Stimulated activated effector memory CD8-positive, alpha-beta T cell treated with anti-CD3 and anti-CD28 coated beads, Interleukin-12 subunit alpha, Interleukin-12 subunit beta, amount 100 ng/mL, for 72 hours (primary cell): ENCODE measurements at regions not wholly inside any gene's neighbourhood (a gene's known extent, or its start where the extent isn't known, plus 50 kb on each side); places are given as distances from the start of the nearest gene placed in this dataset.
A peak's percentile ranks its signal among the peaks of the same experiment; 100 is the strongest.

Experiments used
- ATAC-seq: fragments of 150-1000 bp; cut with Tn5 transposase; 2 replicates; pipeline ENCODE4 v1.10.0; 2021
- DNase-seq, 2 donors: peaks; one replicate each; pipeline ENCODE4 v3.0.0; 2021 to 2022; ENCODE audit warnings: low spot score in 2 of 2
- H3K27ac Mint-ChIP-seq: one replicate; pipeline ENCODE4 v1.8.0; 2022; ENCODE audit warnings: mild to moderate bottlenecking, mixed read lengths
- H3K36me3 Mint-ChIP-seq: one replicate; pipeline ENCODE4 v1.8.0; 2022; ENCODE audit warnings: mild to moderate bottlenecking, mixed read lengths
- H3K4me1 Mint-ChIP-seq: one replicate; pipeline ENCODE4 v1.8.0; 2022; ENCODE audit warnings: mixed read lengths
- H3K4me3 Mint-ChIP-seq: one replicate; pipeline ENCODE4 v1.8.0; 2022; ENCODE audit warnings: mild to moderate bottlenecking, mixed read lengths
- H3K9me3 Mint-ChIP-seq: one replicate; pipeline ENCODE4 v1.8.0; 2022; ENCODE audit warnings: mixed read lengths

DNA sequence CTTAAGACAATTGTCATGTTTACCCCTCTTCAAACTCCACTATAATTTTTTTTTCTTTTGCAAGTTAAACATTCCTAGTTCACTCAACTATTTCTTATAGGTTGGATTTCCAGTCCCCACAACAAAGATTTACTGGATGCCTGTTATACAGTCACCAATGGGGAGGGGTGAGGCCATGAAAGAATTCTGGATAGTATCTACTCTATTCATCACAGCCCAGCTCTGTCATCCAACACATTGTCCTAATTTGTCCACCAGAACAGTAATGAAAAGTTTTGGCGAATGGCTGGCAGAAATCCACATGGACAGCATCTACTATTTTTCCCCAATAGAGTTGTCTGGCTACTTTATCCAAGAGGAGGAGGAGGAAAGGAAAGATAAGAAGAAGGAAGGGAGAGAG, 192.7 kb upstream of the S100G start:
- no peak overlapping the region for H3K4me3 Mint-ChIP-seq
- H3K36me3 Mint-ChIP-seq = no peaks in the 10 kb centered on the region
- no peaks in the 10 kb centered on the region for H3K9me3 Mint-ChIP-seq
- no peaks in the 10 kb centered on the region for H3K4me1 Mint-ChIP-seq
- ATAC-seq = no peak
- no peak overlapping the region for H3K27ac Mint-ChIP-seq
- no peak for DNase-seq

DNA sequence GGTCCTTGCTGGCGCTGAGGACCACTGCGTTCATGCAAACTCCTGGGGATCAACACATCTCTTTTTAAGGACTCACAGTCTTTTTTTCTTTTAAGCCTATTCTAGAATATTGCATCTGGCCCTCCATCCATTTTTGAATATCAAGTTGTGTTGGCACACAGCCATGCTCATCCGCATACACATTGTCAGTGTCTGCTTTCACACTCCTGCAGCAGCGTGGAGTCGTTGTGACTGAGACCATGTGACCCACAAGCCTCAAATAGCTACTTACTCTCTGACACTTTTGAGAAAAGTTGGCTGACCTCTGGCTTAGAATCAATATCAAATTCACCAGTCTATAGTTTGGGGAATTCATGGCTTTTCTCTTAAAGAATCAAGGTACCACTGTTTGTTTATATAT, 191.8 kb upstream of the S100G start:
- H3K9me3 Mint-ChIP-seq = no peaks in the 10 kb centered on the region
- H3K27ac Mint-ChIP-seq = no peak overlapping the region
- no peaks in the 10 kb centered on the region for H3K4me1 Mint-ChIP-seq
- DNase-seq (no peak), ATAC-seq (no peak)
- no peak overlapping the region for H3K4me3 Mint-ChIP-seq
- H3K36me3 Mint-ChIP-seq = no peaks in the 10 kb centered on the region

DNA sequence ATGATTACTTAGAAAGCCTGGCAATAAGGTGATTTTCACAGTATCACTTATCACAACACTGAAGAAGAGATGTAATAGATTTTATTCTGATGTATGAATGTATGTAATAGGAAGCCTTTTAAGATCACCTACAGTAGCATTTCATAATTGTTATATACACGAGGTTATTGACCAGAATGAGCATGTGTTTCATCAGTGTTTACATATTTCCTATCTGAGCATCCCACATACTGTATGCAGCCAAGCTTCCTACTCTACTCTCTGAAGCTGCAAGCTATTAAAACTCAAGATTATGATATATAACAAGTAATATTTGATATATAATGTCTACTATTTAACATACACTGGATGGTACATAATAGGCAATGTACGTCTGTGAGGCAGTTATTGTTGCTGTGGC, 190.9 kb upstream of the S100G start:
- Mint-ChIP-seq H3K36me3 (no peaks in the 10 kb centered on the region), H3K4me1 (no peaks in the 10 kb centered on the region), H3K27ac (no peak overlapping the region), H3K9me3 (no peaks in the 10 kb centered on the region), H3K4me3 (no peak overlapping the region)
- DNase-seq (no peak), ATAC-seq (no peak)

DNA sequence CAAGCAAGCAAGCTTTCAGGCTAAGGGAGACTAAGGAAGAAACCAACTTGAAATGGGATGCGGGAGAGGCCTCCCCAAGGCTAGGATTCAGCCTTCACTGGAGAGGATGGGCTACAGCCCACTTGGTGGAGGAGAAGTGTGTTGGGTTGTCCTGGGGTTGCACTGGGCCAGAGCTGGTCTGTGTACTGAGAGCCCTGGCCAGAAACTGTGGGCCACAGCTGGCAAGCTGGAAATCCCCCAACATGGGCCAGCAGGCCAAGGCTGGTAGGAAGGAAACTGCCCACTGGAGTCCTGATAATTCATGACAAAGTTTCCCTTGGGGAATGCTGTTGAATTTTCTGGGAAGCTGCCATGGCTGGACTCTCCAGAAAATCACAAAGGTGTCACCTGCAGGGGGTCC, 188.0 kb upstream of the S100G start:
- no peaks in the 10 kb centered on the region for H3K9me3 Mint-ChIP-seq
- no peak overlapping the region for H3K27ac Mint-ChIP-seq
- no peaks in the 10 kb centered on the region for H3K36me3 Mint-ChIP-seq
- no peak for ATAC-seq
- H3K4me3 Mint-ChIP-seq = no peak overlapping the region
- DNase-seq = no peak
- no peaks in the 10 kb centered on the region for H3K4me1 Mint-ChIP-seq

DNA sequence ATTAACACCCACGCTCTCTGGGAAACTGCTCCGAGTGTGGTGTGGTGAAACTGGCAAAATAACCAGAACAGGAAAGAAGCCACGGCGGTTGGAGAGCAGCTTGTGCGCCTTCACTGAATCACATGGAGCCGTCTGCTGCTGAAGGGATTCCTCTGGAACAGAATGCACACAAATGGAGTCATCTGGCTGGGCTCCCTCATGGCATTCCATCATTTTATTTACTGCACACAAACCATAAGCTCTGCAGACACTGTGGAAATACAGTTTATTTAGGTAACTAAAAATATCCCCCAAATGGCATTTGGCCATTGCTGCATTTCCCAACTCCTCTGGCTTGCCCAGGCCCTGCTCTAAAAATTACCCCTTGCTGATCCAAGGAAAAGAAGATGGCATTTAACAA, 187.0 kb upstream of the S100G start:
- H3K4me1 Mint-ChIP-seq = no peaks in the 10 kb centered on the region
- no peak overlapping the region for H3K4me3 Mint-ChIP-seq
- H3K36me3 Mint-ChIP-seq = no peaks in the 10 kb centered on the region
- no peak overlapping the region for H3K27ac Mint-ChIP-seq
- DNase-seq (no peak), ATAC-seq (no peak)
- no peaks in the 10 kb centered on the region for H3K9me3 Mint-ChIP-seq

DNA sequence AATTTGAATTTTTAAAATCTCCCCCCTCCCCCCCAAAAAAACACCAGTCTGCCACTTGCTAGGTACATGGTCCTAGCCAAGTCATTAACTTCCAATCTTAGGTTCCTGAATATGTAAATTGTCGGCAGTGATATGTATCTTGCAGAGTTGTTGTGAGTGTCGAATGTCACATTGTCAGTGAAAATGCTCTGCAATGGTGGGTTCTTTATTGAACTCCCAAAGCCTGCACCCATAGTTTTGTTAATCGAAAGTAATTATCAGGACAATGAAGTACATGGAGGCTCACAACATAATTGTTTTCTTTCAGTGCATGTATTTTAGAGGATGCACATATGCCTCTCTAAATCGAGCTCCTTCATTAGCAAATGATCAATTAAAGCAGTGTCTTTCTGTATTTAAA, 185.6 kb upstream of the S100G start:
- Mint-ChIP-seq H3K36me3 (no peaks in the 10 kb centered on the region), H3K27ac (no peak overlapping the region), H3K4me1 (no peaks in the 10 kb centered on the region), H3K4me3 (no peak overlapping the region), H3K9me3 (no peaks in the 10 kb centered on the region)
- ATAC-seq (no peak), DNase-seq (no peak)

DNA sequence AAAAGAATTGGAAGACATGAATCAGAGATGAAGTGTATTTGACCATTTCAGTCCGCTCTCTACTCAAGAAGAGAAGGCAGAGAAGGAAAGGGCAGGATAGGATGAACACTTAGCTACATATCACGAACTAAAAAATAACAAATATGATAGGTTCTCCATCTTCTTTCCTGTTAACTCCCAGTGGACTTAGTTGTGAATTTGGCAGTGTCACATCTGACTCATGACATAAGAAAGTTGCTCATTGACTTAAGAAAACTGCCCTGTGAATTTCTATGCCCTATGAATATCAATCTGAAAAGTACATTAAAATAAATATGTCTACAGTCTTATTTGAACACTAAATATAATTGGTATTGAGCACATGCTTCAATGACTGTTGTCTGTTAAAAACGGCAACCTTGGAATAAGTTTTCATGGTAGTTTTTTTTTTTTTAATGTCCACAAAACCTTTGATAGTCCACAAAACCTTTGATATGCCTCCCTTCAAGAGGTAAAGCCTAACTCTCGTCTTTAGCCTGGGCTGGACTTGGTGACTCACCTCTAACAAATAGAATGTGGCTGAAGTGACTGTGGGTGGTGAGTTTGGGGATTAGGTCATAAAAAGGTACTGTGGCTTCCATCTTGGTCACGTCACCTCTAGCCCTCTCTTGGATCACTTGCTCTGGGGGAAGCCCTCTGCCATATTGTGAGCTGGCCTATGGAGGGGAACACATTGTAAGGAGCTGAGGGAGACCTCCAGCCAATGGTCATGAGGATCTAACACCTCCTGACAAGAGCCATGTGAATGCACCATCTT, 184.7 kb upstream of the S100G start:
- Mint-ChIP-seq H3K36me3 (no peaks in the 10 kb centered on the region), H3K9me3 (no peaks in the 10 kb centered on the region), H3K4me3 (no peak overlapping the region), H3K4me1 (no peaks in the 10 kb centered on the region), H3K27ac (no peak overlapping the region)
- DNase-seq = no peak
- peak; percentile 79 for ATAC-seq

DNA sequence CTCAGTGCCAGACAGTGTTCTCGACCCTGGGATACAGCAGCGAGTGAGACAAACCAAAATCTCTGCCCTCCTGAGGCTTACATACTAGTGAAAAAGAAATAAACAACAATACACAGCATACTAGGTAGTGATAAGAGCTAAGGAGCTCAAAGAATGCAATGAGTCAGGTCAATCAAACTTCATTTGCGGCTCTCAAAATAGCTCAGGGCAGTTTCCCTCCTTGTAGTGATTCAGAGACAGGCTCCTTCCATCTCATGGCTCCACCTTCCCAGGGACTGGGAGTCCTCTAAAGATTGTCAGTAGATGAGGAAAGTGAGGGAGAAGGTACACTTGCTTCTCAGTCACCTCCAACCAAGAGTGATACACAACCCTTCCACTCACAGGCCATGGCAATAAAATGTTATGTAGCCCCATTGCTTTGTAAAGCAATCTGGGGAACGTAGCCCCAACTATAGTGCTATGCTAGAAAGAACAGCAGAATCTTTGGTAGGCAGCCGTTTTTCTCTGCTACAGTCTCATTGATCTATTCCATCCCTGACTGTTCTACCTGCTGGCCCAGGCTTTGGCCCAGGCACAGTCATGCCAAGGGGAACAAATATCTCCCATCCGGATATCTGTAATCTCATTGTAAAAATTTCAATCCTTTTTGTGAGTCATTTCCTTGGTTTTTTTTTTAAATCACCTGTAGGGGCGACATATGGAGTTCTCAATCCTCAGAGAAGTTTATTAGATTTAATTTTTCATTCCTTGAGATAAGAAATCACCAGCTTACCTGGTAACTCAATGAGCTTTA, 183.1 kb upstream of the S100G start:
- Mint-ChIP-seq H3K27ac (no peak overlapping the region), H3K36me3 (no peaks in the 10 kb centered on the region), H3K9me3 (no peaks in the 10 kb centered on the region), H3K4me1 (no peaks in the 10 kb centered on the region), H3K4me3 (no peak overlapping the region)
- DNase-seq (no peak), ATAC-seq (no peak)

DNA sequence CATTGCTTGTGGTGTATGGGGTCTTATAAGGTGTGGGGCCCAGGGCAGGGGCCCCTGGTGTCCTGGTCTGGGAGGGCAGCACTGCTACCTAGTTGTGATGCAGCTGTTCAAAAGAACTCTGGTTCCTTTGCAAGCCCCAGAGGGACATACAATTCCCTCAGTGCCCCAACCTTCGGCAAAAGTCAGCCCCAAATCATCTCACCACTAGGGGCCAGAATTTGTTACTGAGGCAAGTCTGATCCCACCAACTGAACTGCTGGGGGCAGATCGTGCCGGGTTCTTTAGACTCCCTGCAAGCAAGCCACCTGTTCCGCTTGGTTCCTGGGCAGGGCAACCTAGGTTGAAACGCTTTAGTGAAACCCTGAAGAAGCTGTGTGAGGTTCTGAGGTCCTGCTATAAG, 180.1 kb upstream of the S100G start:
- no peaks in the 10 kb centered on the region for H3K4me1 Mint-ChIP-seq
- no peaks in the 10 kb centered on the region for H3K36me3 Mint-ChIP-seq
- no peaks in the 10 kb centered on the region for H3K9me3 Mint-ChIP-seq
- no peak overlapping the region for H3K4me3 Mint-ChIP-seq
- ATAC-seq = no peak
- no peak overlapping the region for H3K27ac Mint-ChIP-seq
- no peak for DNase-seq

DNA sequence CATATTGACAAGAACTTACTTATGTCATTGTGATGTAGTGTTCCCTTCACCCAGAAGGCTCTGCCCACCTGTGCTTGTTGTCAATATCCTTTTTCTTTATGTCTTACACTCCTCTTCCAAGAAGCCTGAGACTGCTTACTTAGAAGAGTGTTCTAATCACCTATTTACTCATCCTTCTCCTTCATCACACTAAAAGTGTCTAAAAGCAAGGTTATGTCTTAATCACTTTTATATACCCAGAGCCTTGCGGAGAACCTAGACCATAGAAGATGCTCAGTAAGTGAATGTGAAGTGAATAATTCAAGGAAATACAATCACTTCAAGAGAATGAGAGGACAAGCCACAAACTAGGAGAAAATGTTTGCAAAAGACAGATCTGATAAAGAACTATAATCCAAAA, 177.6 kb upstream of the S100G start:
- ATAC-seq (peak; percentile 67), DNase-seq (no peak)
- H3K36me3 Mint-ChIP-seq = no peaks in the 10 kb centered on the region
- no peak overlapping the region for H3K4me3 Mint-ChIP-seq
- no peaks in the 10 kb centered on the region for H3K4me1 Mint-ChIP-seq
- H3K9me3 Mint-ChIP-seq = no peaks in the 10 kb centered on the region
- peak overlapping the region; percentile 43 for H3K27ac Mint-ChIP-seq

DNA sequence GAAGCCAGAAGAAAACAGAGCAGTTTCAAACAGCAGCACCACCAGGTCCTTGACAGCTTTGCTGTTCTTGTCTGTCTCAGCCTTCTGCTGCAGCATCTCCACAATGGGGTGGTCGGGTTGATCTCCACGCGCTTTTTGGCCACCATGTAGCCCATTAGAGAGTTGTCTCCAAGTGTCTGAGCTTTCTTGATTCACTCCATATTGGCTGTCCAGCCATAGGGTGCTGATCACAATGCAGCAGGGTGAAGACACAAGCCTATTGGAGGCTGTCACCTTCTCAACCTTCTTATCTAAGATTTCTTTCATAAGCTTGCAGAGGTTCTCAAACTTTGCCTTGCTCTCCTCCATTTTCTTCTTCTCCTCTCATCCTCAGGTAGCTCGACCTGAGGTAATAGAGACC, 175.4 kb upstream of the S100G start:
- ATAC-seq = no peak
- Mint-ChIP-seq H3K27ac (no peak overlapping the region), H3K4me1 (peaks cover 6% of the 10 kb centered on the region), H3K36me3 (no peaks in the 10 kb centered on the region), H3K4me3 (no peak overlapping the region), H3K9me3 (no peaks in the 10 kb centered on the region)
- no peak for DNase-seq

DNA sequence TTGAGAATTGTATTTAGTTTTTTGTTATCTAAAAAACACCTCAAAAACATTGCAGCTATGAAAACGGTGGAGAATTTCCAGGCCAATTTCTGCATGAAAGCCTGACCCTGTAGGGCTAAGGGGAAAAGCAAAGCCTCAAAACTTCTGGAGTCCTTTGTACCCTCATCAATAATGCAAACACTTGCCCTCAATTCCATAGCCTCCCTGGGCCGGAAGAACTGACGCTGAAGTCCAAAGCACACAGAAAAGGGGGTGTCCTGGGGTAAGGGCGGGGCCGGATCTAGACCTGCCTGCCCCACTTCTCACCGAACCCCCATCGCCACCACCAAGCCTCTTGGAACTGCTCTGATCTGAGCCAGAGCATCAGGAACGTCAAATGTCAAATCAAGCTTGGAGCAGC, 173.9 kb upstream of the S100G start:
- Mint-ChIP-seq H3K9me3 (no peaks in the 10 kb centered on the region), H3K4me3 (no peak overlapping the region), H3K36me3 (no peaks in the 10 kb centered on the region), H3K4me1 (peaks cover 9% of the 10 kb centered on the region), H3K27ac (no peak overlapping the region)
- no peak for ATAC-seq
- DNase-seq = no peak

DNA sequence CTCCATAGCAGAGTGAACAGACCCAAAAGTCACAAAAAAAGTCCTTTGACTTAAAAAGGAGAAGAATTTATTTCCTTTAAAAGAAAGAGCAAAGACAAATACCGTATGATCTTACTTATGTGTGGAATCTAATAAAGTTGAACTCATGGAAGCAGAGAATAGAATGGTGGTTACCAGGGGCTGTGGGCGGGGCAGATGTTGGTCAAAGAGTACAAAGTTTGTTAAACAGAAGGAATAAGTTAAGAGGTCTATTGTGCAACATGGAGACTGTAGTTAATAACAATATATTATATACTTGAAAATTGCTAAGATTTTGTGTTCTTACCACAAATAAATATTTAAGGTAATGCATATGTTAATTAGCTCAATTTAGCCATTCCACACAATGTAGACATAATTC, 173.3 kb upstream of the S100G start:
- no peaks in the 10 kb centered on the region for H3K36me3 Mint-ChIP-seq
- no peak for DNase-seq
- no peak overlapping the region for H3K27ac Mint-ChIP-seq

DNA sequence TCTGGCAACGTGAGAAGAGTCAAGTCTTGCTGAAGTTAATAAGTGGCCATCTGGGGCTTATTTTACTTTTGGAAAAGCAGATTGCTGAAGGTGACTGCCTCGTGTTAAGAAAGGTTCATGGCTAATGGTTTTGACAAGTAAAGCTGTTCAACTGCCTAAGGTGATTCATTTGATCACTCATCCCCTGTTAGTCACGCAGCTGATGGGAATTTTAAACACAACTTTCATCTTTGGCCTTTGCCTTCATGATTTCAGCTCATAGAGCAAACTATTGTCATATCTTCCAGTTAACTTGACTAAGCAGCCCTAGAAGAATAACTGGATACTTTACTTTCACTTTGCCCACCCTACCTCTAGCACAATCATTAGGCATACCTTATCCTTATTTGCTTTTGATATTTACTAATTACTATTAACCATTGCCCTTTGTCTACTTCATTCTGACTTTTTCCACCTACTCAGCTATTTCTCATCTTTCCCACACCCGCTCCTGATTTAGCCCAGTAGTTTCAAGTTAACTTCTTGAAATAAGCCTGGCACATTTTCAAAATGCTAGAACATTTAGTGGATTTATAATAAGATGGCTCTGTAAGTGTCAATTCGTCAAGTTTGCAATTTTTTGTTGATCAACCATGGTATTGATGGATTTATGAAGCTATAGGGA, 170.6 kb upstream of the S100G start:
- Mint-ChIP-seq H3K4me1 (peaks cover 26% of the 10 kb centered on the region), H3K9me3 (no peaks in the 10 kb centered on the region), H3K36me3 (no peaks in the 10 kb centered on the region), H3K27ac (peak overlapping the region; percentile 20), H3K4me3 (no peak overlapping the region)
- ATAC-seq = peak; percentile 77
- no peak for DNase-seq

More for the DNA sequence above, 173.3 kb upstream of the S100G start:
- Mint-ChIP-seq H3K4me3 (no peak overlapping the region), H3K4me1 (peaks cover 15% of the 10 kb centered on the region), H3K9me3 (no peaks in the 10 kb centered on the region)
- no peak for ATAC-seq

DNA sequence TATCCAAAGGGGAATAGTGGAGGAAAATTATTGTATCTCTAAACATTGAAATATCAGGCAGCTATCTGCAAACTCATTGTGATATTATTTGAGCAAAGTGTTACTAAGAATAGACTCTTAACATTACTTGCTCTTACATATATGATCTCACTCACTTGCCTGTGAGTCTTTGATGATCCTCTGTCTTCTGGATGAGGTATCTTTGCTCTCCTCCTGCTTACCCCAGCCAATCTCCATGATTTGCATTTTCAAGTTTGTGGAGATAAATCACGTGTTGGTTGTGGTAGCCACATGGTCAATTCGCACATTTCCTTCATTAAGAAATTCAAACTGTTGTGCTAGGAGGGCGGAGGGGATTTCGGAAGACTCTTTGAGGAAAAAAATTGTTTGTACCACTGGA, 169.9 kb upstream of the S100G start:
- no peaks in the 10 kb centered on the region for H3K36me3 Mint-ChIP-seq
- peaks cover 27% of the 10 kb centered on the region for H3K4me1 Mint-ChIP-seq

DNA sequence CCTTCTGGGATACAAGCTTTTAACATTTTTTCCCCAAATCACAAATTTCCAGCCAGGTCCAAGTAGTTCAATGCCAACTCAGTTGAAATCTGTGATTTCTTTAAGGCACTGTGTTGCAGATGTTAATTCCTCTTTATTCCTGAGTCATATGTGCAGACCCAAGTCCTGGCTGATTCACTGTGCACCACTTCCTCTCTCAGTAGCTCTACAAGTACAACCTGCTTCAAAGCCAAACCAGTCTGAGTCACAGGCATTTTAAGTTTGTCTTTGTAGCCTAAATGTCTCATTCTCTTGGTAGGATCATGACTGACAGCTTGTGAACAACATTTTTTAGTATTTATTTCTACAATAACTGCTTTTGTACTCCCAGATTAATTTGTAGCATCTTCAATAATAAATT, 165.6 kb upstream of the S100G start:
- Mint-ChIP-seq H3K27ac (no peak overlapping the region), H3K9me3 (no peaks in the 10 kb centered on the region), H3K4me3 (no peak overlapping the region), H3K4me1 (peaks cover 23% of the 10 kb centered on the region), H3K36me3 (no peaks in the 10 kb centered on the region)
- ATAC-seq (peak; percentile 100), DNase-seq (no peak)

More for the DNA sequence above, 169.9 kb upstream of the S100G start:
- H3K9me3 Mint-ChIP-seq = no peaks in the 10 kb centered on the region
- H3K4me3 Mint-ChIP-seq = no peak overlapping the region
- ATAC-seq (no peak), DNase-seq (no peak)
- no peak overlapping the region for H3K27ac Mint-ChIP-seq
